GM23338 (cell line): ENCODE measurements at regions not wholly inside any gene's neighbourhood (a gene's known extent, or its start where the extent isn't known, plus 50 kb on each side); places are given as distances from the start of the nearest gene placed in this dataset.

Source experiments
- CTCF ChIP-seq, 2 experiments: fragments of 200-600 bp in 1 of 2; sonication (generic) in 1 of 2; conservative IDR thresholded peaks; 2 replicates each; pipeline versions ENCODE4 v1.5.1 to v1.6.1; 2016 to 2017; ENCODE audit warnings: antibody characterized with exemption in 2 of 2, low read depth in 2 of 2, mild to moderate bottlenecking in 2 of 2, moderate library complexity in 1 of 2
- POLR2AphosphoS5 ChIP-seq: IDR thresholded peaks from 2 replicates; pipeline ENCODE4 v1.6.1; 2016; ENCODE audit warnings: antibody characterized with exemption, low read depth

GRCh38 chr6:141290941-141291721, 841.6 kb upstream of the GJE1 start:
- no peak for TF ChIP-seq POLR2AphosphoS5
- TF ChIP-seq CTCF (conservative IDR thresholded peaks at IDR 0.05; ENCODE audit: low read depth in 2 of 2) = no peak
